ENCODE measurements at regions not wholly inside any gene's neighbourhood (a gene's known extent, or its start where the extent isn't known, plus 50 kb on each side); places are given as distances from the start of the nearest gene placed in this dataset.
"Not testable (repeated sequence)": the region's sequence is repeated elsewhere in the genome, so short reads cannot be mapped to it uniquely, and the experiment has no call there.

DNA sequence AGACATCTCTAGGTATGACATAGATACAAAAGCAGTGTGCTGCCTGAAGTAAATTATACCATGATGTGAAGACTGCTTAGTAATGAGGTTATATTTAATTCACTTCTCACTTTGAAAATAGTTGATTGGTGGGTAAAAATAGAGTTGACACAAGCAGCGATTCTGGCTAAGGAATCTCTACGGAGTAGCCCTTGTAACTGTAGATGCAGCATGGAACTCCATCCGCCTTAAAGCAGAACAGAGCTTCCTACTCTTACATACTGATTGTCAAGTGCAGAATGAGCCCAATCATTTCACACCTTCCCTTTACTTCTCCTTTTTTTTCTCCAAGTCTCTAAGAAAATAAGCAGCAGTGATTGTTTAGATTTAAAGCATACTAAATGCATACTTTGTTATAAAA is 1594.6 kb upstream of the SLC39A10 start:
- H3K9me3 ChIP-seq: peaks cover 0 to 8% (median 5%) of the 10 kb centered on the region in 8 donors
- H3K4me3 ChIP-seq: no peak overlapping the region
- no peaks in the 10 kb centered on the region for H3K27me3 ChIP-seq (replicated peaks in 1 of 7)
- WGBS, 5 donors: 42 to 78% (median 62%) methylated on average over 3 of the region's 3 CpGs
- no peaks in the 10 kb centered on the region for H3K36me3 ChIP-seq
- intact Hi-C loops (cut with DNase I; ENCODE audit: low total_unique reads): no loop called here
- H3K4me1 ChIP-seq: no peaks in the 10 kb centered on the region
- TF ChIP-seq POLR2AphosphoS5 (IDR thresholded peaks at IDR 0.05) (no peak), POLR2A (IDR thresholded peaks at IDR 0.05) (no peak)
- TF ChIP-seq, protein P1, sequence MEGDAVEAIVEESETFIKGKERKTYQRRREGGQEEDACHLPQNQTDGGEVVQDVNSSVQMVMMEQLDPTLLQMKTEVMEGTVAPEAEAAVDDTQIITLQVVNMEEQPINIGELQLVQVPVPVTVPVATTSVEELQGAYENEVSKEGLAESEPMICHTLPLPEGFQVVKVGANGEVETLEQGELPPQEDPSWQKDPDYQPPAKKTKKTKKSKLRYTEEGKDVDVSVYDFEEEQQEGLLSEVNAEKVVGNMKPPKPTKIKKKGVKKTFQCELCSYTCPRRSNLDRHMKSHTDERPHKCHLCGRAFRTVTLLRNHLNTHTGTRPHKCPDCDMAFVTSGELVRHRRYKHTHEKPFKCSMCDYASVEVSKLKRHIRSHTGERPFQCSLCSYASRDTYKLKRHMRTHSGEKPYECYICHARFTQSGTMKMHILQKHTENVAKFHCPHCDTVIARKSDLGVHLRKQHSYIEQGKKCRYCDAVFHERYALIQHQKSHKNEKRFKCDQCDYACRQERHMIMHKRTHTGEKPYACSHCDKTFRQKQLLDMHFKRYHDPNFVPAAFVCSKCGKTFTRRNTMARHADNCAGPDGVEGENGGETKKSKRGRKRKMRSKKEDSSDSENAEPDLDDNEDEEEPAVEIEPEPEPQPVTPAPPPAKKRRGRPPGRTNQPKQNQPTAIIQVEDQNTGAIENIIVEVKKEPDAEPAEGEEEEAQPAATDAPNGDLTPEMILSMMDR (IDR thresholded peaks at IDR 0.05 in 8 of 11, conservative IDR thresholded peaks at IDR 0.05 in 3 of 11): no peak
- DNase-seq: no peak
- no peak overlapping the region for H3K27ac ChIP-seq

DNA sequence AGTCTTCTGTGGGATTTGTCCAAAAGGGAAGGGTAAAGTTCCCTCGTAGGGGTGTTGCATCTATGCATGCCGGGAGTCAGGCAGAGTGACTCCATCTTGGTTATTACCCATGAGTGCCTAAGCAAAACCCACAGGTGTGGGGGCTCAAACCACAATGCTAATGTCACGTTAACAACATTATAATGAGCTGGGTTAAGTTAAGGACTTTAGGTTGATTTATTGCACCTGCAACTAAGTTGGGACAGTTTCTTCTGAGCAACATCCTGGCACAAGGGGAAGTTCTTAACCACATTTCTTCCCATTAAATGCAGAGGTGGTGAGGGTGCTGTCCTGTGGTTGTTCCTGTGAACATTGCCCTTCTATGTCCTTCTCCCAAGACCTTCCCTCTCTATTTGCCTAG is 1596.8 kb upstream of the SLC39A10 start:
- H3K27me3 ChIP-seq (replicated peaks in 1 of 7): no peaks in the 10 kb centered on the region
- DNase-seq: no peak
- H3K9me3 ChIP-seq: peaks cover 0 to 8% (median 5%) of the 10 kb centered on the region in 8 donors
- intact Hi-C loops (cut with DNase I; ENCODE audit: low total_unique reads): no loop called here
- no peaks in the 10 kb centered on the region for H3K4me1 ChIP-seq
- H3K4me3 ChIP-seq: no peak overlapping the region
- no peak overlapping the region for H3K27ac ChIP-seq
- TF ChIP-seq POLR2A (IDR thresholded peaks at IDR 0.05) (no peak), POLR2AphosphoS5 (IDR thresholded peaks at IDR 0.05) (no peak)
- TF ChIP-seq, protein P1 (IDR thresholded peaks at IDR 0.05 in 8 of 11, conservative IDR thresholded peaks at IDR 0.05 in 3 of 11): no peak
- WGBS, 5 donors: 15 to 53% (median 23%) methylated on average over 3 of the region's 3 CpGs
- no peaks in the 10 kb centered on the region for H3K36me3 ChIP-seq

DNA sequence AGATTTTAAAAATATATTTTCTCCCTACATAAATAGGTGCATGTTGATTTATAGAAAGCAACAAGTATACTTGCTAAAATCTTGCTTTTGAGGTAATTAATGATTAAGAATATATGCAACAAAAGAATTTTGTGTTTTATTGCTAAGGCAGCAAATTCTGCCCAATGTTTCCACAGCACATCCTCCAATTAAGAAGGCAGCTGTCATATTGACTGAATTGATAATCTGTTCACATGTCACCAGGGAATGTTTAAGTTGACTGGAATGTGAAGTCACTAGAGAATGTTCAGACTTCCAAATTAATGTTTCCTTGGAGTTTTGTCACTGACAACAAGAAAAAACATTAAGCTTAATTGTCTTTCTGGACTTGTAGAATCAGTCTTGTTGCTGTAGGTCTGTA is 1602.7 kb upstream of the SLC39A10 start:
- no peak for TF ChIP-seq POLR2AphosphoS5 (IDR thresholded peaks at IDR 0.05)
- no peak for TF ChIP-seq POLR2A (IDR thresholded peaks at IDR 0.05)
- TF ChIP-seq, protein P1 (IDR thresholded peaks at IDR 0.05 in 8 of 11, conservative IDR thresholded peaks at IDR 0.05 in 3 of 11): no peak
- peaks cover 0 to 9% (median 0%) of the 10 kb centered on the region in 8 donors for H3K9me3 ChIP-seq
- H3K27me3 ChIP-seq (replicated peaks in 1 of 7): no peaks in the 10 kb centered on the region
- H3K4me3 ChIP-seq: no peak overlapping the region
- H3K4me1 ChIP-seq: no peaks in the 10 kb centered on the region
- no peak for DNase-seq
- no peaks in the 10 kb centered on the region for H3K36me3 ChIP-seq
- intact Hi-C loops (cut with DNase I; ENCODE audit: low total_unique reads): no loop called here
- no peak overlapping the region for H3K27ac ChIP-seq

DNA sequence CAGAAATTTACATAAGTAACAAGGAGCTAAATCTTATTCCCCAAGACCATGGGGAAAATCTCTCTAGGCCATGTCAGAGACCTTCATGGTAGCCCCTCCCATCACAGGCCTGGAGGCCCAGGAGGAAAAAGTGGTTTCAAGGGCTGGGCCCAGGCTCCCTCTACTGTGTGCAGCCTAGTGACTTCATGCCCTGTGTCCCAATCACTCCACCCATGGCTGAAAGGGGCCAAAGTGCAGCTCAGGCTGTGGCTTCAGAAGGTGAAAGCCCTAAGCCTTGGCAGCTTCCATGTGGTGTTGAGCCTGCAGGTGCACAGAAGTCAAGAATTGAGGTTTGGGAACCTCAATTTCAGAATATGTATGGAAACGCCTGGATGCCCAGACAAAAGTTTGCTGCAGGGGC is 1612.7 kb upstream of the SLC39A10 start:
- DNase-seq: no peak
- TF ChIP-seq POLR2AphosphoS5 (IDR thresholded peaks at IDR 0.05): no peak
- no peak for TF ChIP-seq POLR2A (IDR thresholded peaks at IDR 0.05)
- TF ChIP-seq, protein P1 (IDR thresholded peaks at IDR 0.05 in 8 of 11, conservative IDR thresholded peaks at IDR 0.05 in 3 of 11): no peak
- Histone ChIP-seq H3K4me1 (no peaks in the 10 kb centered on the region), H3K27ac (no peak overlapping the region), H3K4me3 (no peak overlapping the region), H3K36me3 (no peaks in the 10 kb centered on the region), H3K9me3 (no peaks in the 10 kb centered on the region), H3K27me3 (replicated peaks in 1 of 7) (no peaks in the 10 kb centered on the region)
- intact Hi-C loops (cut with DNase I; ENCODE audit: low total_unique reads): no loop called here
- 78 to 95% (median 82%) methylated on average over 1 of the region's 1 CpG for WGBS, 5 donors

DNA sequence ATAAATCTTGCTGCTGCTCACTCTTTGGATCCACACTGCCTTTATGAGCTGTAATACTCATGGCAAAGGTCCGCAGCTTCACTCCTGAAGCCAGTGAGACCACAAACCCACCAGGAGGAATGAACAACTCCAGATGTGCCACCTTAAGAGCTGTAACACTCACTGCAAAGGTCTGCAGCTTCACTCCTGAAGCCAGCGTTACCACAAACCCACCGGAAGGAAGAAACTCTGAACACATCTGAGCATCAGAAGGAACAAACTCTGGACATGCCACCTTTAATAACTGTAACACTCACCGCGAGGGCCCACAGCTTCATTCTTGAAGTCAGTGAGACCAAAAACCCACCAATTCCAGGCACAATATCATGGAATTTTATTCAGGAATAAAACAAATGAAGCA is 1635.9 kb upstream of the SLC39A10 start:
- not testable (repeated sequence) for H3K4me1 ChIP-seq, DNase-seq
- WGBS, 5 donors: 81 to 87% (median 84%) methylated on average over 5 of the region's 5 CpGs

More for the DNA sequence above, 1635.9 kb upstream of the SLC39A10 start:
- H3K27me3 ChIP-seq (replicated peaks in 1 of 7); H3K4me3 ChIP-seq; H3K27ac ChIP-seq; H3K36me3 ChIP-seq; intact Hi-C loops (cut with DNase I; ENCODE audit: low total_unique reads): not testable (repeated sequence)
- peaks cover 0 to 38% (median 7%) of the 10 kb centered on the region in 8 donors for H3K9me3 ChIP-seq

Data from spleen (tissue), 11 donors.